ENCODE measurements at regions not wholly inside any gene's neighbourhood (a gene's known extent, or its start where the extent isn't known, plus 50 kb on each side); places are given as distances from the start of the nearest gene placed in this dataset.

DNA sequence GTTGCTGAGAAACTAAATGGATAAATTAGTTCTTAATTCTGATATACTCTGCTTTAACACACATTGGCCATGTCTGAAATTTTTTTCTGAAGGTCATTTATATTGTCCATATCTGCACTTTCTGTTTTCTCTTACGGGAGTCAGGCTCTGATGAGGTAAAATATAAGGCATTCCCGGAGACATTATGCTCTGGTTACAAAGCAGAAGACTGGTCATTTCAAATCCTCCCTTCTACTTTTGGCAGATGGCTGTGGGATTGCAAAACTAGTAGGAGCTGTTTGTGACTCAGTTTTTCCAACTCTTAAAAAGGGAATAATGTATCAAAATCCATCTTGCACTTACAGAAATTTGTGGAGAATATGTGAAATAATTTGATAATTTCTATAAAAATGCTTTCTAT, 92.2 kb upstream of the CPHXL start:
- FAIRE-seq (no peak), DNase-seq (ENCODE audit: low read depth, low spot score) (no peak)
- no peaks in the 10 kb centered on the region for H3K9me1 ChIP-seq (replicated peaks; ENCODE audit: control insufficient read depth, extremely low read depth, insufficient read depth, low read length)
- intact Hi-C loops (cut with micrococcal nuclease) (no loop called here), dilution Hi-C loops (cut with MboI; ENCODE audit: extremely low pct_ligation_motif_present, low sequenced_read_pairs) (no loop called here)
- no peak overlapping the region for H2AFZ ChIP-seq (ENCODE audit: low read depth, low read length)
- BruUV-seq (replicated peaks) = no TSS peak
- H3K9ac ChIP-seq (replicated peaks; ENCODE audit: extremely low read depth, insufficient read depth, low read length) = no peak overlapping the region
- no peaks in the 10 kb centered on the region for H4K20me1 ChIP-seq (replicated peaks; ENCODE audit: control insufficient read depth, extremely low read depth, insufficient read depth, low read length)
- H3K27ac ChIP-seq (ENCODE audit: insufficient read depth, low read depth, low read length) = no peak overlapping the region
- no peaks in the 10 kb centered on the region for H3K36me3 ChIP-seq (ENCODE audit: control insufficient read depth in 2 of 2, extremely low read depth in 1 of 2, insufficient read depth in 2 of 2, low read length in 2 of 2)
- TF ChIP-seq POLR2A (IDR thresholded peaks at IDR 0.05; ENCODE audit: low read depth, low read length) = no peak
- TF ChIP-seq EZH2 (IDR thresholded peaks at IDR 0.05; ENCODE audit: borderline replicate concordance, low read depth, low read length, severe bottlenecking) = no peak
- TF ChIP-seq, protein P1, sequence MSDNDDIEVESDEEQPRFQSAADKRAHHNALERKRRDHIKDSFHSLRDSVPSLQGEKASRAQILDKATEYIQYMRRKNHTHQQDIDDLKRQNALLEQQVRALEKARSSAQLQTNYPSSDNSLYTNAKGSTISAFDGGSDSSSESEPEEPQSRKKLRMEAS (IDR thresholded peaks at IDR 0.05; ENCODE audit: insufficient read depth, insufficient read length) = no peak
- TF ChIP-seq JUN (IDR thresholded peaks at IDR 0.05; ENCODE audit: borderline replicate concordance, insufficient read depth, insufficient read length, low read depth) = no peak
- no peak for TF ChIP-seq POLR2AphosphoS5 (IDR thresholded peaks at IDR 0.05; ENCODE audit: insufficient read depth, low read depth, low read length)
- no peak for TF ChIP-seq FOS (IDR thresholded peaks at IDR 0.05; ENCODE audit: borderline replicate concordance, insufficient read depth, low read length)
- TF ChIP-seq MYC (IDR thresholded peaks at IDR 0.05; ENCODE audit: low read depth, low read length) = no peak
- no peak for TF ChIP-seq GATA2 (IDR thresholded peaks at IDR 0.05; ENCODE audit: insufficient read depth, insufficient read length, low read depth, low read length)
- no peak for TF ChIP-seq CTCF (IDR thresholded peaks at IDR 0.05; ENCODE audit: extremely low read depth in 1 of 2, insufficient read depth in 1 of 2, low read depth in 1 of 2, low read length in 2 of 2)
- H3K79me2 ChIP-seq (ENCODE audit: control insufficient read depth, insufficient read depth, low read length) = no peaks in the 10 kb centered on the region
- ChIA-PET POLR2A (no interaction called here), CTCF (no interaction called here)
- no peak overlapping the region for H3K4me3 ChIP-seq (replicated peaks in 1 of 3; ENCODE audit: insufficient read depth in 1 of 3, low read depth in 1 of 3, low read length in 3 of 3)
- H3K27me3 ChIP-seq (ENCODE audit: control insufficient read depth in 2 of 2, insufficient read depth in 2 of 2, low read length in 2 of 2) = no peaks in the 10 kb centered on the region
- no peak overlapping the region for H3K4me2 ChIP-seq (ENCODE audit: insufficient read depth, low read length)
- H3K4me1 ChIP-seq (ENCODE audit: control insufficient read depth, extremely low read depth, insufficient read depth, low read length) = no peaks in the 10 kb centered on the region
- no peaks in the 10 kb centered on the region for H3K9me3 ChIP-seq (replicated peaks; ENCODE audit: control insufficient read depth, insufficient read depth, low read length)

Measured in endothelial cell of umbilical vein (primary cell).